HG03439 (cell line): ENCODE measurements at regions not wholly inside any gene's neighbourhood (a gene's known extent, or its start where the extent isn't known, plus 50 kb on each side); places are given as distances from the start of the nearest gene placed in this dataset.

Source experiments
- ATAC-seq: cut with Tn5 transposase; IDR thresholded peaks from one replicate; pipeline ENCODE4 v1.9.1; 2021; ENCODE audit warnings: mild to moderate bottlenecking, moderate library complexity; ENCODE audit not compliant: unreplicated experiment

- ATAC-seq: no peak
These were observed 391.8 kb downstream of the BMP4 start for GRCh38 chr14:53564870-53565269.

GRCh38 chr14:53563628-53564027, 393.0 kb downstream of the BMP4 start:
- ATAC-seq: no peak

- no peak for ATAC-seq
These were observed 400.1 kb upstream of the DDHD1 start for GRCh38 chr14:53553221-53553620.

- ATAC-seq: no peak
These were observed 398.7 kb upstream of the DDHD1 start for GRCh38 chr14:53551862-53552261.

DNA sequence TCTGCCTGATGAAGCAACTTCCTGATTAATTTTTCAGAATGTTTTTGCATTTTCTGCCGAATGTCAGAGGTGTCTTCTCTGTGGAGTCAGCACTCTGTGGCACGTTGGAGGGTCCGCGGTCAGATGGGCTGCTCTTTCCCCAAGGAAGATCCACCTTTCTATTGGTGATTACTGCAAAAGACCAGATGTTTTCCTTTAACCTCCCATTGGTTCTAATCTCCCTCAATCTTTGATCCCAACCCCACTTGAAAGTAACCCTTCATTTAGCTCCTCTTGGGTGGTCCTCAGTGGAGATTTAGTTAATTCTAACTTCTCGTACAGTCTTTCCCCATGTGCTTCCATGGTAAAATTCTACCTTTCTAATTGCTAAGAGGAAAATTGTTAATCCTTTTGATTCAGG, 397.7 kb upstream of the DDHD1 start:
- no peak for ATAC-seq

GRCh38 chr14:53549956-53550355, 396.8 kb upstream of the DDHD1 start:
- ATAC-seq: no peak

DNA sequence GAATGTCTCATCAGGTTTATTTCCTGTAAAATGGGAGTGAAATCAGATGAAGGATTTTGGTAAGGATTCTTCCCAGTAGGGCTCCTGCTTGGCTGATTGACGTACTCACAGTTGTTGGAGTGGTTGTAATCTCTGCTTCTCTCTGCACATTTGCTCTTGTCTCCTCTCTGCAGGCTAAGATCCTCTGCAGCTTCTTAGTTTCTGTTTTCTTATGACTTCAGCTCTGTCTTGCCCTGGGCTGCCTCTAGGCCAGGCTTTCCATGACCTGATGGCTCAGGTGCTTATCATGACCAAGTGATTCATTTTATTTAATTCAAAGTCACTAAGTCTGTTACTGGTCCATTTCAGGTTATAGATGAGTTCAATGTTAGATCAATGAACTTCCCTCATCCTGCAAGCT, 394.5 kb upstream of the DDHD1 start:
- ATAC-seq: no peak

- ATAC-seq: no peak
These were observed 392.1 kb upstream of the DDHD1 start for GRCh38 chr14:53545217-53545616.

DNA sequence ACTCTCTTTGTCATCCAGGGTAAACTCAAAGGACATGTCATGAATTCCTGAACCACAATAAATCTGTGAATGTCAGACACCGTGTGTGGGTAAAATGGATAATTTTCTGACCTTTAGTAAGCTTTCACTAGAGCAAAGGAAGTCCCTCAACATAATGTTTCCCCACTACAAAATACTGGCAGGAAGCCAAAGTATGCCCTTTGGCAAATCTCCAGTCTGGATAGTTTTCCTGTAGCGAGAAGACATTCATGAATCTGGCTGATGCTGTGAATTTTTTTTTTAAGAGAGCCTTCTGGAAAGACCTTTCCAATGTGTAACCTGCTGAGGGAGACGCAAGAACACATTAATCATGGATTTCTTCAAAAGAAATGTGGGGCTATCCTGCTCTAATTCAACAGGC, 389.6 kb upstream of the DDHD1 start:
- no peak for ATAC-seq

DNA sequence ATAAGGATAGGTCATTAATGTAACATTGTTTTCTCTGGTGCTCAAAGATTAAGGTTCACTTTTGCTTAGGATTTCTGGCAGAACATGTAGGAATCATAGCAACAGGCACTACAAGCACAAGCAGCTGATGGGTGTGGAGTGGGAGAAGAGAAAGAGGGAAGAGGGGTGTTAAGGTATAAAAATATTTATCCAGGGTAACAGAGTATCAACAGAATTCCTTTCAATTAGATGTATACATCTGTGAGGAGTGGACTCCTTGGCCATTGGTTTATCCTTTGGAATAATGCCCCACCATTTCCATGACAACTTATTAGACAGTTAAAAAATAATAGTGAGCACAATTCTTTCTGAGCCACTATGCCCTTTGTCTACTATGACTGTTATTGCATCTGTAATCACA, 388.3 kb upstream of the DDHD1 start:
- no peak for ATAC-seq

DNA sequence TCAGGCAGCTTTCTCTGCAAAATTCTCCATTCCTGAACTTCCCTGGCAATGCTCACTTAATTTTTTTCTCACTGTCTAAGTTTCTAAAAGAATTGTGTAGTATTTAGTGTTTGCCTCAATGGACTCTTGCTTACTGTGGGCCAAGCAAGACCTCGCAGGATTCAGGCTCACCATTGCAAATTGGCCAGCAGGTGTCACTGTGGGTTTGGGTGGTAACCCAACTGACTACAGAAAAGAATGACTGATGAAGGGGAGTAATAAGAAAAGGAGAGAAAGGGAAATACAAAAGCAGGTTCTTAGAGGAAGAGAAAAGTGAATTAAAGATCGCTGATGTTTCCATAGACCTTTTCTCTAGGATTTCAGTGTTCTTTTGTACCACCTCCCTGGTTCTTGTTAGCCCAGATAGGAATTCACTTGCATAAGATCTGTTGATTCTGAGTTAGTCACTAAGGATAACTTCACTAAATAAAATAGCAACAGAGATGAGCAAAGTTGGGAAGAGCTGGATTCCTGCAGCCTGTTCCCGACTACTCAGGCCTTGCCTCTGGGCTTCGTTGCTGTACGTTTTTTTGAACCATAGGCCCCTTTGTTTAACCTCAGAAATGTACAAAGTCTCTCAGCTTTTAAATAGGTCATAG, 386.5 kb upstream of the DDHD1 start:
- ATAC-seq: peak; percentile 73

DNA sequence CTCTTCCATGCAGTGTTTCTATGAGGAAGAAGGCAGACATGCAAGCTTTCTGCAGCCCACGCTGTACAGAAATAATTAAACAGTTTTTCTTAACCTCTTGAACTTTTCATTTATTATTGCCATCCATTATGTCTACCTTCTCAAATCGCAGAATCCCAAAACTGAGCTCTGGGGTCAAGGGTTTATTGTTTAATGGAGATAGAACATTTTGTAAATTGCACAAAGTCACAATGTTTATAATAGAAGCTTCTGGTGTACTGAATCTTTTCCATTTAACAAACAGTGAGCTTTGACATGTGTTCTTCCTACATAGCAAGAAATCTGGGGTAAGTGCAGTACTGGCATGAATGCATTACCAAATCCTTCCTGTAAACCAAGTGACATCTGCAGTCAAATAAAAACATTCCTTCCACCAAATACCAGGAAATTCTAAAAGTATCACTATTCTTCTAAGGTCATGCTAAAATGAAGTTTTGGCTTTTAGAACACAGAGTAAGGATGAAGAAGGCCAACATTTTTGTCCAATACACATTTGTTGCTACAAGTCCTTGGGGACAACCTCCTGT, 385.3 kb upstream of the DDHD1 start:
- no peak for ATAC-seq

DNA sequence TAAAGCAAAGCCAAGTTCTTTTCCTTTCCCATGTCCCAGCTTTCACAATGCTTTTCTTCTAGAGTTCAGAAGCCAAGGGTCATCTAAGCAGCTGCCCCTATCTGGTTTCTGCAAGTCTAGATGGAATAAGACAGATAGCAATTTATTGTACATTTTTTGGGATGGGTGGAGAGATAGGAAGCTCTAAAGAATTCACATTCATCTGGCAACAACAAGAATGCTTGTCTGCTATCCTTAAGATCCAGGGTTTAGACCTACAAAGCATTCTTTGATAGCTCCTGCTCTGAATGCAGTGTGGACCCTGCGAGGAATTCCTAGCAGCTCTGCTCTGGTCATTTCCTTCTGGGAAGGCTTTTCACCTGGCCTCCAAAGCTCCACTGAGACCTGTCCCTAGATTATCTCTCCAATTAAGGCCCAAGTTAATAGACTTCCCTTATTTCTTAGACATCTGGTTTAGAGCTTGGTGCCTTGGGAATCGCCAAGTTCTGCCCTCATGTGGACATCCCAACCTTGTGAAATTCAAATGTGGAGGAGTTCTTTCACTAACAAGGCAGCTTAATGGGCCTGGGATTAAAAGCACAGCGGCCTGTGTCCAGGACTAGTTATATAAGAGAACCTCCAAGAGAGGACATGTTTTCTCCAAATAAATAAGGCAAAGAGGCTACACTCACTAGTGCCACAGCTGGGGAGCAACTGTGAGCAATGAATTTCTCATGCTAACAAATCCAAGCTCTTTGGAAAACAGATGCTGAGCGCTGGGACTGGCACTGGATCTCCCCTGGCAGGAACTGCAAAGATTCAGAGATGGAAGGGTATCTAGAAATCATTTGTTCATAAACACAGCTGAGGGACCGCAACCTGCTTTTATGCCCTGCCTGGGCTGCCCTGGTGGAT, 384.5 kb upstream of the DDHD1 start:
- ATAC-seq: no peak

GRCh38 chr14:53536446-53536845, 383.3 kb upstream of the DDHD1 start:
- no peak for ATAC-seq

GRCh38 chr14:53534841-53535240, 381.7 kb upstream of the DDHD1 start:
- ATAC-seq: no peak

GRCh38 chr14:53533384-53533970, 380.4 kb upstream of the DDHD1 start:
- peak; percentile 81 for ATAC-seq

- no peak for ATAC-seq
These were observed 379.7 kb upstream of the DDHD1 start for GRCh38 chr14:53532853-53533252.

DNA sequence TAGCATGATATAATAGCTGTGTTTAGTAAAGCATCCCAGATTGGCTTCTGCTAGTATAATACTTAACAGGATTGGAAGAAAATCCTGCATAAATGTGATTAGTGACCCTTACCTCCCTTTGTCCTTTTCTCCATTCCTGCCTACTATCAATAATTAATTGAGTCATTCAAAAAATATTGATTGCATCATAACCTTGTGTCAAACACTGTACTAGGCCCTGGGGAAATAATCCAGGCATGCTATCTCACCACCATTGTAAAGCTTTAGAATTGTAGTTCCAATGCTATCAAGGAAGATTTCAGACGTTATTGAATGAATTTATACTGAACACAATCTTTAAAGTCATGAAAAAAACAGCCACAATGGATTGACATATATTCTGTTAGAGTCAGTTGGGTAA, 378.6 kb upstream of the DDHD1 start:
- ATAC-seq: no peak

GRCh38 chr14:53531156-53531555, 378.0 kb upstream of the DDHD1 start:
- ATAC-seq: no peak

- ATAC-seq: no peak
These were observed 376.4 kb upstream of the DDHD1 start for GRCh38 chr14:53529519-53529918.

DNA sequence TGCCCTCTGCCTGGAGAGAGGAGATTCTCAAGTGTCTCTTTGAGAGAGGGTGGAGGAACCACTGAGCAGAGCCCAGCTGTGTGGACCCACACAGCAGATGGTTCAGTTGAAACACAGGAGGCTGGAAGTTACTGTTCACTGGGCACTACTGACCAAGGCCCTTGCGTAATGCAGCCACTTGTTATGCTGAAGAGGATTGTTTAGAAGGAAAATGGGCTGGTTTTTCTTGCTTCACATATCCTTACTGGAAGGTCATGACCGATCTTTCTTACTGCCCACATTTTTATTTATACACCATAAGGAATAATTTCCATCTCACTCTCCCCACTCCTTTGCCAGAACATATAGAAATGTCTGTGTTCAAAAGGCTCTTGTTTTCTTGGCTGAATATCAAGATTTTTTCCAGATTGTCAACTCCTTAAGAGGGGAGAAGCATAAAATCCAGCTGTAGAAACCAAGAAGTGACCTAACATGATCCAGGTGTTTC, 375.1 kb upstream of the DDHD1 start:
- ATAC-seq: no peak

- no peak for ATAC-seq
These were observed 373.1 kb upstream of the DDHD1 start for GRCh38 chr14:53526200-53526599.
